Epithelial cell of esophagus (primary cell): ENCODE measurements at regions not wholly inside any gene's neighbourhood (a gene's known extent, or its start where the extent isn't known, plus 50 kb on each side); places are given as distances from the start of the nearest gene placed in this dataset.
"Not testable (repeated sequence)": the region's sequence is repeated elsewhere in the genome, so short reads cannot be mapped to it uniquely, and the experiment has no call there.

Experiments
- DNase-seq: peaks from one replicate; pipeline ENCODE4 v3.0.0; 2010; ENCODE audit warnings: low read depth
- H3K4me3 ChIP-seq: 2 replicates; pipeline ENCODE4 v1.5.1; 2011; ENCODE audit warnings: mild to moderate bottlenecking, low read length, control low read depth
- TF ChIP-seq, protein P1 (sequence below): IDR thresholded peaks from 2 replicates; pipeline ENCODE4 v1.5.1; 2011; ENCODE audit warnings: low read depth, mild to moderate bottlenecking, low read length, control low read depth, inconsistent platforms; ENCODE audit not compliant: insufficient read depth; ENCODE audit errors: missing control alignments

DNA sequence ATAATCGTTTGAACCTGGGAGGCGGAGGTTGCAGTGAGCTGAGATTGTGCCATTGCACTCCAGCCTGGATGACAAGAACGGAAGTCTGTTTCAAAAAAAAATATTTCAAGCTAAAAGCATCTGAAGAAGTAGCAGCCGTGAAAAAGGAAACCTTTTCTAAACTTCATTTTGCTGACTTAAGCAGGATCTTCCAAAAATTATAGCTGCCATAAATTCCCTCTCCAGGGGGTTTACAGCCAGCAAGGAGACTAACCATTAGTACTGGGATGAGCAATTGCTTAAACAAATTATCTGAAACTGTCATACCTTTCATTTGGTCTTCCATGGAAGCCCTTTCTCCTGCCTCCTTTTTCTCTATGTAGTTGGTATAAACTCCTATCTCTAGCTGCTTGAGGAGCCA lies 69.9 kb upstream of the TSC22D1 start:
- DNase-seq = no peak
- TF ChIP-seq, protein P1, sequence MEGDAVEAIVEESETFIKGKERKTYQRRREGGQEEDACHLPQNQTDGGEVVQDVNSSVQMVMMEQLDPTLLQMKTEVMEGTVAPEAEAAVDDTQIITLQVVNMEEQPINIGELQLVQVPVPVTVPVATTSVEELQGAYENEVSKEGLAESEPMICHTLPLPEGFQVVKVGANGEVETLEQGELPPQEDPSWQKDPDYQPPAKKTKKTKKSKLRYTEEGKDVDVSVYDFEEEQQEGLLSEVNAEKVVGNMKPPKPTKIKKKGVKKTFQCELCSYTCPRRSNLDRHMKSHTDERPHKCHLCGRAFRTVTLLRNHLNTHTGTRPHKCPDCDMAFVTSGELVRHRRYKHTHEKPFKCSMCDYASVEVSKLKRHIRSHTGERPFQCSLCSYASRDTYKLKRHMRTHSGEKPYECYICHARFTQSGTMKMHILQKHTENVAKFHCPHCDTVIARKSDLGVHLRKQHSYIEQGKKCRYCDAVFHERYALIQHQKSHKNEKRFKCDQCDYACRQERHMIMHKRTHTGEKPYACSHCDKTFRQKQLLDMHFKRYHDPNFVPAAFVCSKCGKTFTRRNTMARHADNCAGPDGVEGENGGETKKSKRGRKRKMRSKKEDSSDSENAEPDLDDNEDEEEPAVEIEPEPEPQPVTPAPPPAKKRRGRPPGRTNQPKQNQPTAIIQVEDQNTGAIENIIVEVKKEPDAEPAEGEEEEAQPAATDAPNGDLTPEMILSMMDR = no peak
- H3K4me3 ChIP-seq = no peak overlapping the region

DNA sequence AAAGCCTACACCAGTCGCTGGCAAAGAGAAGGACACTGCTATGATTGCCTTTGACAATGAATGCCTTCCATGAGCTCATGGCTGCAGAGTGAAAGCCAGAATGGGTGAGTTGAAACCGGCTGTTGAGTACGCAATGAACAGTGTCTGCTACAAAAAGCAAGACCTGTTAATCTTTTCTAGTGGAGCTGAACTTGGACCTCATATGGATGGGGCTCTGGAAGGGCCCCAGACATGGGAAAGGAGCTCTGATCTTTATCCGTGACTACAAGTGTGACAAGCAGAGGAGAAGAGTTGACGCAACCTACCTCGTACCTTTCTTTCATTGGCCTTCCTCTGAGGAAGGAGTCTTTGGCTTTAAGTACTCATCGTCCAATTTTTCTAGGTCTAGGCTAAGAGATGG lies 67.1 kb upstream of the TSC22D1 start:
- DNase-seq = no peak
- H3K4me3 ChIP-seq = no peak overlapping the region
- TF ChIP-seq, protein P1 = no peak

DNA sequence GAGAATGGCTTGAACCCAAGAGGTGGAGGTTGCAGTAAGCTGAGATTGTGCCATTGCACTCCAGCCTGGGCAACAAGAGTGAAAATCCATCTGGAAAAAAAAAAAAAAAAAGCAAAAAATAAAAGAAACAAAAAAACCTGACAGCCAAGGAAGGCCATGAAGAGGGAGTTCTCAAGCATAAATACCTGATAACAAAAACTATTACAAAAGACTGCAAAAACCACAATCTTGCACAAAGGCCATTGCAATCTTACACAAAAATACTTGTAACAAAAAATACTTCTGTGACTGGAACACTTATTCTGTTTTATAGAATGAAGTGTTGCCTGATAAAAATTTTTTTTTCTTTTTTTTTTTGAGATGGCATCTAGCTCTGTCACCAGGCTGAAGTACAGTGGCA lies 61.5 kb upstream of the TSC22D1 start:
- TF ChIP-seq, protein P1 = no peak
- DNase-seq = no peak

DNA sequence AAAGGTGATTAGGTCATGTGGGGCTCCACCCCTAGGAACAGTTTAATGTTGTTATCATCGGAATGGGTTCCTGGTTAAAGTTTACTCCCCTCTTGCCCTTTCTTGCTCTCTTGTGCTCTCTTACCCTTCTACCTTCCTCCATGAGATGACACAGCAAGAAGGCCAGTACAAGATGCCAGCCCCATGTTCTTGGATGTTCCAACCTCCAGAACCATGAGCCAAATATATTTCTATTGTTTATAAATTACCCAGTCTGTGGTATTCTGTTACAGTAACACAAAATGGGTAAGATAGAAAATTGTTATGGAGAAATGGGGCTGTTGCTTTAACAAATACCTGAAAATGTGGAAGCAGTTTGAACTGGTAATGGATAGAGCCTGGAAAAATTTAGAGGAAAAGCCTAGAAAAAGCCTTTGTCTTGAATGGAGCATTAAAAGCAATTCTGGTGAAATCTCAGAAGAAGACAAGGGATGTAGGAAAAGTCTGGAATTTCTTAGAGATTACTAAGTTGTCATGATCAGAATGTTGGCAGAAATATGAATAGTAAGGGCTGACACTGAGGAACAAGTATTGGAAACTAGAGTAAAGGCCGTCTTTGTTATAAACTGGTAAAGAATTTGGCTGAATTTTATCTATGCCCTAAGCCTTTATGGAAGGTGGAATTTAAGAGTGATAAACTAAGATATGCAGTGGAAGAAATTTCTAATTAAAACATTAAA lies 53.5 kb upstream of the TSC22D1 start:
- no peak overlapping the region for H3K4me3 ChIP-seq
- TF ChIP-seq, protein P1 = no peak
- DNase-seq = no peak

More for the DNA sequence above, 61.5 kb upstream of the TSC22D1 start:
- no peak overlapping the region for H3K4me3 ChIP-seq

DNA sequence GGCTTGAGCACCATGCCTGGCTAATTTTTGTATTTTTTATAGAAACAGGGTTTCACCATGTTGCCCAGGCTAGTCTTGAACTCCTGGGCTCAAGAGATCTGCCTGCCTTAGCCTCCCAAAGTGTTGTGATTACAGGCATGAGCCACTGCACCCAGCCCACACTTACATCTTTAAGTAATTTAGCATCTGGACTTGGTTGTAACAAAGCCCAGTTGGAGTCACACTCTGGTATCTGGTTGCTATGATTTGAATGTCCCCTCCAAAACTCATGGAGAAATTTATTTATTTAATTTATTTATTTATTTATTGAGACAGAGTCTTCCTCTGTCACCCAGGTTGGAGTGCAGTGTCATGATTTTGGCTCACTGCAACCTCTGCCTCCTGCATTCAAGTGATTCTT lies 52.7 kb upstream of the TSC22D1 start:
- H3K4me3 ChIP-seq, DNase-seq: not testable (repeated sequence)

DNA sequence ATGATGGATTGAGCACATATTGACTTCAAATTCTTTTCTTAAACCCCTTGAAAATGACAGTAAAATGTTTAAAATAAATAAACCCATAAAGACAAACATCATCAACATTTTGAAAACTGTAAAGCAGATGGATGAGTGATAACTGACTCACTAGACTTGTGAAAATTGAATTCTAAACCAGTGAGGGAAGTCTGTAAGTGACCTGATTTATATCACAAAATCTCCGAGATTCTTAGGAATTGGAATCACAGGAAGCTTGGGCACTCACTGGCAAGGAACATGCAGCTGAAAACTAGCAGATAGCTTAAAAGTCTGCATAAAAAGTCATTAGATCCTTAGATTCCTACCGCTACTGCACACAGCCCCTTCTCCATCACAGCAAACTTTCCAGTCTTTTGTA lies 51.3 kb upstream of the TSC22D1 start:
- no peak for DNase-seq
- TF ChIP-seq, protein P1 = no peak
- H3K4me3 ChIP-seq = no peak overlapping the region

DNA sequence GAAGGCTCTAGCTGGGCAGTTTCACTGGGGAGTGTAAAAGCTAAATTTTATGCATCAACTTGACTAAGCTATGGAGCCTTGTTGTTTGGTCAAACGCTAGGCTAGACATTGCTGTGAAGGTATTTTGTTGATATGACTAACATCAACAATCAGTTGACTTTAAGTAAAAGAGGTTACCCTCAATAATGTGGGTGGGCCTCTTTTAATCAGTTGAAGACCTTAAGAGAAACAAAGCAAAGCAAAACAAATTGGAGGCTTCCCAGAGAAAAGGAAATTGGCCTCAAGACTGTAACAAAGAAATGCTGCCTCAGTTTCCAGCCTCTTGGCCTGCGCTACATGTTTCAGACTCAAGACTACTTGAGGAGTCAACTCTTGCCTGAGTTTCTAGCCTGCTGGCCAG lies 50.0 kb upstream of the TSC22D1 start:
- TF ChIP-seq, protein P1 = no peak
- H3K4me3 ChIP-seq = no peak overlapping the region
- no peak for DNase-seq
